Activated T-helper 1 cell treated with Interleukin-2 at 50 U/mL for 16 hours (primary cell): ENCODE measurements at regions not wholly inside any gene's neighbourhood (a gene's known extent, or its start where the extent isn't known, plus 50 kb on each side); places are given as distances from the start of the nearest gene placed in this dataset.

Experiments used
- DNase-seq: peaks from one replicate; pipeline ENCODE4 v3.0.0-alpha.2; 2020; ENCODE audit warnings: low read depth

DNA sequence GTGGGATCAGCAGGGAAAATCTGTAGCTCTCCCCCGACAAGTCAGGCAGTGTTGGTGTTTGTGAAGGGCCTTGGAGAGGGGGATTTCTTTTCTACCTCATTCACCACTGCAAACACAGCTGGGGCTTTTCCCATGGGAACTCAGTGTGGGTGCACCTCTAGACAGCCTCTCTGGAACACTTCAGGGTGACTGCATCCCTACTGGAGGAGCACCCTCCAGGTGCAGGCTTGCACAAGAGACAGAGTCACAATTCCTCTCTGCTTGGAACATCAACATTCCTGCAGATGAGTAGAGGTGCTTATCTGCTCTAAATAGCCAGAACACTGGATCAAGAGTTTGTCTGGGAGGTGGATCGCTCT lies 72.7 kb upstream of the AKAP13 start:
- no peak for DNase-seq

DNA sequence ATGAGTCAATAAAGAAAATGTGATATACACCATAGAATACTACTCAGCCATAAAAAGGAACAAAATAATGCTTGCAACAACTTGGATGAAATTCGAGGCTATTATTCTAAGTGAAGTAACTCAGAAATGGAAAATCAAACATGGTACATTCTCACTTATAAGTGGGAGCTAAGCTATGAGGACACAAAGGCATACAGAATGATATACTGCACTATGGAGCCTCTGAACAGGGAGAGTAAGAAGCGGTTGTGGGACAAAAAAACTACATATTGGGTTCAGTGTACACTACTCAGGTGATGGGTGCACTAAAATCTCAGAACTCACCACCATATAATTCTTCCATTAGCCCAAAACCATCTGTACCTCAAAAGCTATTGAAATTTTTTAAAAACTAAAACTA lies 68.8 kb upstream of the AKAP13 start:
- no peak for DNase-seq

DNA sequence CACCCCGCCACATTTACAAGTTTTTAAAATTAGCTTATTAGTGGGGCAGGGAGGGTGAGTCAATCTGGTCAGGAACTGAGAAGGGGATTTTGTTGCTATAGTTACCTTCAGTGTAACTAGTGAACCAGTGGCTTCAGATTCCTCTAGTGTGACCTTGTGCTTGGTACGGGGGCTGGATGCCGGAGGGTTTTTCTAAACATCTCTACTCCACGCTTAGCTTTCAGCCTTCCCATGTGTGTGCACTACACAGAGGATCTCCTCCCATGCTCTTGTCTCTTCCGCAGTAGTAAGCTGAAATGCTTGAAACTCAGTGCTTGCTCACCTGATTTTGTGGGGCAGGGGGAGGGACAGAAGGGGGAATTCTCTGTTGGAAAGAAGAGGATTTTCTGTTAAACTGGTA lies 67.9 kb upstream of the AKAP13 start:
- DNase-seq = no peak

DNA sequence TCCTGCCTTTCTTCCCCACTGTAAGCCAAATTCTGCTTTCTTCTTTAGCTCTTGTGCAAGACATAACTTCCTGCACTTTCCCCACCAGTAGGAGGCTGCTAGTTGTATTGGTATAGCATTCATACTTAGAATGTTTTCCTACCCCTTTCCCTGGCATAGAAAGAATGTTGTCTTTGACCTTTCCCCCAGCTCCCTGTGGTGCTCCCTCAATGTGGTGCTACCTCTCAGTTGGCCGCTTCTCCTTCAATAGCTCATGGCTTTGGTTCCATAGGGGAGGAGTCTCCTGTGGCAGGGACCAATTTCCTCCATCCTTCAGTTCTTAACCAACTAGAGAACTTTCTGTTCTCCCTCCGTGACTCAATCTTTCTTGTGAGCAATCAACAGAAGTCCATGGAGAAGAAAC lies 67.5 kb upstream of the AKAP13 start:
- DNase-seq = no peak

DNA sequence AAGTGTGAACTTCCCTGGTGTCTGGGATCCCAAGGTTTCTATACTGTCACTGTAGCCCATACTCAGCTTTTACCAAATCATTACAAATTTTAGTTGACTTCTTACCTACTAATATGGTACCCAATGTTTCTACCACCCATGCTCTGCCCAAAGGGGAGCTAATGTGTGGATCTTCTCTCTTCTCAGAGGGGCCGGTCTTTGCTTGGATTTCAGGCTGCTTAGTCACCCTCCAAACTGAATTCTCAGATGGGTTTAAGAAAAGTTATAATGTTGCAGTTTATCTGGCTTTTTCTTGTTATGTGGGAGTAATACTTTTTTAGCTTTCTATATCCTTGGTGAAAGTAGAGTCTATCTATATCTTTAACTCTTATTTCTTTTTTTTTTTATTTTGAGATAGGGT lies 67.1 kb upstream of the AKAP13 start:
- no peak for DNase-seq

DNA sequence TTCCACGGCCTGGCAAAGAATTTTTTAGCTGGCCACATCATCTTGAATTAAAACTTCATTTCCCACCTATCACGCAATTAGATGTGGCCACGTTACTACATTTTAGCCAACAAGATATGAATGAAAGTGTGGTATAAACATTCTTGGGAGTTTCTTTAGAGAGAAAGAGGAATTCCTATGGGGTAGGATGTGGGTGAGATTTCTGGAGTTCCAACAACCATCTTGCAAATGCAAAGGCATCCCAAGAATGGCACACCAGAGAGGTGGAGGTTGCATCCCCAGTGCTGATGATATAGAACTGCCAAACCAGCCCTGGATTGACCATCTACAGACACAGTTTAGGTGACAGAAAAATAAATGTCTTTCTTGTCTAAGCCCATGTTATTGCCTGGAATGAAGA lies 66.3 kb upstream of the AKAP13 start:
- no peak for DNase-seq

DNA sequence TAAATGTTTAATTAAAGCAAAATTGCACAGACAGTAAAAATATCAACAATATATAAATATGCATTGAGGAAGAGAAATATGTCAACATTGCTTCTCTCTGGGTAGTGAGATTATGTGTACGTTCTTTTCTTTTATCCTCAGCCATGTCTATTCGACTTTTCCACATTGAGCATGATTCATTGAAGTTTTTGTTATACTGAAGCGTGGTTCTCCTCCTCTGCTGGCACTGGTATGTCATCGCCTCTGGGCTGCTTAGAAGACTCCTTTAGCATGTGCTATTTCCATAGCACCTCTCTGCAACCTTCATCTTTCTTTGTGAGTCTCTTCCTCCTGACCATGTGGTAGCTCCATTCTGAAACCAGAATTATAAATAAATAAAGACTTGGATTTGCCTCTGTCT lies 65.8 kb upstream of the AKAP13 start:
- no peak for DNase-seq

DNA sequence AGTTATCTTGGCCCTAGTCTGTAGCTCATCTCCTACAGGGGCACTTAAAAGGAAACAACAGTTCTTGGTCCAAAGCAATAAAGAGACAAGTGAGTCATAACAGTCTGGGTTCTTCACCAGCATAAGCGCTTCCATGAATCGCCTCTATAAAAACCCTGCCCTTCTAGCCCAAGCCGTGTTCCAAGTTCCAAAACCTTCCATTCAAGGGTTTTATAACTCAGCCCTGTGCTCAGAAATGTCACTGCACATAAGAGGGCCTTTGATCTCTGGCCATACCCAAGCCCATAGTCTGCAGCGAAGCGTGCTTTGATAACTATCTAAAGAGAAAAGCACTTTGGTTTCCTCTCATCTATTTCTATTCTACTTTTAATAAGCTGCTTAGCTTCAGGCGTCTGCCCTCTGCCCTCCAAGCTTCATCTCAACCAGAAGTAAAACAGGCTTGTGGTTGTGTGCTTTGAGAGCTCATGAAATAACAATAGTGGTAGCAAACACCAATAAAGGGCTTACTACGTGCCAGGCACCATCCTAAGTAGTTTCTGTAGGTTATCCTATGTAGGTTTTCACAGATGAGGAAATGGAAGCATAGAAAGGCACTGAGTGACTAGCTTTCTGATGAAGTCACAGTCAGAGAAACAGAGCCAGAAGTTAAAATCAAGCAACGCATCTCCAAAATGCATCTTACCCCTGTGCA lies 64.0 kb upstream of the AKAP13 start:
- DNase-seq = no peak

DNA sequence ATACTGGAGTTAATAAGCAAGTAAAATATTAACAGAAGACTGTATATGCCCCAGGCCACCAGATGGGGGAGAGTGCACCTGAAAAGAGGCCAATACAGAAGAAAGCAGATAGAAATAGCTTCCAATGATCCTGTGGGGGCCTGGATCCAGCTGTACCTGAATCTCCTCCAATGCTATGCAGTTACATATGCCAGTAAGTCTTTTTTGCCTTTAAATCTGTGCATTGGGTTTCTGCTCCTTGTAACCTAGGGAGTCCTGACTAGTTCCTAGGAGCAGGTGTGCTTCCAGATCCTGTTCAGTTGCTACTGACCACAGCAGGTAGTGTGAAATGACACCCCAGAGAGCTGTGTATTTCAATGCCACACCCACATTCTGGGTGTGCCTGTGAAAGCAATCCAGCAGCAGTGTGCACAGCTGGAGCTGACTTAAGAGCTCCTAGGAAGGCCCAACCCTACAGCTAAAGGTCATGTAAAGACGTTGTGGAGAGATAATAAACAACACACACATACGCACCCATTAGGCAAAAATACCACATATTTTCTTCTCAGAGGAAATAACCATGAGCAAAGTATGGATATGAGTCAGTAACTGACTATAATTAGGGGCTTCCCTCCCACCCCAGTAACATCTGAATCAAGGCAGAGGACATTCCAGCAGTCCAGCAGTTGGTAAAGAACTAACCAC lies 62.2 kb upstream of the AKAP13 start:
- no peak for DNase-seq

DNA sequence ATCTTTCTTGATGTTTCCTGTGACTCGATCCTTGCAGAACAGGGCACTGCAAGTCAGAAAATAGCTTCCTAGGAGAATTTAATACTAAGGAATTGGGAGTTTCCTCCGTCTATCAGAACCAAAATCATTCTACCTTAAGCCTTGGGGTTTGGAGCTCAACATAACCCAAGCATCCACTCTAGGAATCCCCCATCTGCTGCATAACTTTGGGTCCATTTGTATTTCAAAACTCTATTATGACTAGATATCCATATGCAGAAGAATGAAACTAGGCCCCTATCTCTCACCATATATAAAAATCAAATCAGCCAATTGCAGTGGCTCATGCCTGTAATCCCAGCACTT lies 61.7 kb upstream of the AKAP13 start:
- DNase-seq = no peak

DNA sequence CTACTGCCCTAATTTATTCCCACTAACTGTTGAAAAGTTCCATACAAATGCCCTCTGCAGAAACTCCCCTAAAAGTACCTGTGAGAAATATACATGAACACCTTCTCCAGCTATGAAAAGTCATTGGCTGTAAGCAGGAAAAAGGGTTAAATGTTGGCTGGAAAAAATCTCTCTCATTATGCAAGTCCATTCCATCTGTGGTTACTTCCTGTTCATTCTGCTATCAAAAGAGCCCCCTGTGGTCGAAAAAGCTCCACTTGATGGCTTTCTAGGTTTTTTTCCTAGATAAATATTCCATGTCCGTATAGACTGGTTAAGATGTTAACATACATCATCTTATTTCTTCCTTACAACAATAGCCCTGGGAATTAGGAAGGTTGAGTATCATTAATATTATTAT lies 56.2 kb upstream of the AKAP13 start:
- DNase-seq = no peak

DNA sequence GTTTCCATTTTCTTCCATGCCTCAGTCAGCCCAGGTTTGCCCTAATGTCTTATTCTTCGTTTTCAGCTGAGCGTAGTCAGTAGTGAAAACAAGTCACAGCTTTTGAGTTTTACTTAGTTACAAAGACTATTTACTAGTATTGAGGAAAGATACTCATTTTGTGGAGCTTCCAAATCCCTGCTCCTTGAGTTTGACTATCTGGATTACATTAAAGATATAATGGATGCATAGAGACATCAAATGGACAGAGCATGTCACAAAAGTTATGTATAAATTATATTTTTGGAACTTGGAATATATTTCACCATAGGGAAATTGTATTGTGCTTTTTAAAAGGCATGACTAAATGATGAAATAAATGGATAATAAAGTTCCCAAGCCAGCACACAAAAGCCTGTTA lies 54.6 kb upstream of the AKAP13 start:
- no peak for DNase-seq

DNA sequence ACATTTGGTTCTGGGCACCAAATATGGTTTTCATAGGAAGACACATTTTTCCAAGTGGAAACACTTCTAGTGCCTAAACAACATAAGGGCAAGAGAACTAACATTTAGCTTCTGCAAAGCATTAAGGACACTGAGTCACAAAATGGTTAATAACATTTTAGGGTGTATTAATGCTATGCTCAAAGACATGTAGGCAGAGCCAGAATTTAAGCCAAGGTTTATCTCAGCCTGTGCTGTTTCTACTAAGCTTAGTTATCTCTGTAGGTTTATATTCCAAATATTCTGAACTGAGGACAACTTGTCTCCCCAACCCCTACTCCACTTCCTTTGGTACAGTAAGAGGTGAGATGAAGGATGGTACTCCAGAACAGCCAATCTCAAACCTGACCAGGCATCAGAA lies 54.1 kb upstream of the AKAP13 start:
- no peak for DNase-seq

DNA sequence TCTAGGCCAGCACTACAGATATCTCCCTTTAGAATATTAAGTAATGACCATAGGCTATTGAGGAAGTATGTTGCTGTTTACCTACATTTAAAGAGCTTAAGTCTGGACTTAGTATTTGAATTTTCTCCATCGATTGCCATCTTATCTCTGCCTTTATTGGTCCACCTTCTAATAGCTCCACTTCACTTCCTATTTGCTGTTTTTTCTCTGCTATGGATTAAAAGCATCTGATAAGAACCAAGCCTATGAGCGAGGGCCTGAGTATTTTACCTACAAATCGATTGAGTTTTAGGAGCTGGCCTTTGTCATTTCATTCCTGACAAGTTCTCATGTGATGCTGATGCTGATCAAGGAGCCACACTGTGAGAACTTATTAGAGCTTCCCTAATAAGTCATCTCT lies 52.6 kb upstream of the AKAP13 start:
- no peak for DNase-seq

DNA sequence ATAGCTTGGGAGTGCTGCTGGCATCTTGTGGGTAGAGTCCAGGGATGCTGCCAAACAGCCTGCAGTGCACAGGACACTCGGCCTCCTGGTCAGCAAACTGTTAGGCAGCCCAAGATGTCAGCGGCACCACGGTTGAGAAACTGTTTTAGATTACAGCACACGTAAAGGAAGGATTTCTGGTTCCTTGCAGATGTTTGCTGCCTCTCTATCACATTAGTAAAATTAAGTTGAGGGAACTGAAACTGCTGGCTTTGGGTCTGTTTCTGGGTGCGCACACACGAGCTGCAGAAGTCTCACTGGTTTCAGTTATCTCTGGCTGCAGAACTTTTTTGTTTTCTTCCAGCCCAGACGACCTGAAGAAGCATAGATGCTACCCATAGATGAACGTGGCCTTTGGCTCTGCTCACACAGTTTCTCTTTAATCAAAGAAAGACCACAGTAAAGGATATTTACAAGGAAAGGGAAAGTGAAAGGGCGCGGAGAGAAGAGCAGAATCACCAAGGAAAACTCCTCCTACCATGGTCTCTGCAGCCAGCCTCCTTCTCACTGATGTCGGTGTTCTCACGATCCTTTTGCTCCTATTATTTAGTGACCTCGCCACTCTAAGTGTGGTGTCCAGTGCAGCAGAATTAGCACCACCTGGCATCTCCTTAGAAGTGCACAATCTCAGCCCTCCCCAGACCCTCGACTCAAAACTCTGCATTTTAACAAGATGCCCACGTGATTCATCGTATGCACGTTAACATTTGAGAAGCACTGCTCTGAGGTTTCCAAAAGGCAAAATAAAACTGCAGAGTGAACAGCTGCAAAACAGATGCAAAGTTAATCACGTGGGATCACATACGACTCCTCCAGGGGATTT lies 50.6 kb upstream of the AKAP13 start:
- no peak for DNase-seq
